SK-MEL-5 (cell line): ENCODE measurements at regions not wholly inside any gene's neighbourhood (a gene's known extent, or its start where the extent isn't known, plus 50 kb on each side); places are given as distances from the start of the nearest gene placed in this dataset.

Experiments
- DNase-seq: peaks from one replicate; pipeline ENCODE4 v3.0.0-alpha.2; 2016; ENCODE audit warnings: low read depth, low spot score
- in situ Hi-C: cut with HindIII; loops from 2 replicates; pipeline ENCODE4 v1.10.0; 2016; ENCODE audit warnings: low sequenced_read_pairs, high pct_unique_total_duplicates, low pct_unique_long_range_greater_than_20kb

- no peak for DNase-seq
- in situ Hi-C loops = no loop called here
Observed at GRCh38 chr5:124279146-124279876, 467.1 kb downstream of the ZNF608 start.

GRCh38 chr5:124278636-124279035 lies 467.8 kb downstream of the ZNF608 start:
- in situ Hi-C loops = no loop called here
- DNase-seq = no peak

GRCh38 chr5:124277767-124278545 lies 468.5 kb downstream of the ZNF608 start:
- in situ Hi-C loops = no loop called here

GRCh38 chr5:124276166-124276565 lies 470.3 kb downstream of the ZNF608 start:
- in situ Hi-C loops = no loop called here
- DNase-seq = no peak

More at GRCh38 chr5:124277767-124278545, 468.5 kb downstream of the ZNF608 start:
- DNase-seq = no peak

- DNase-seq = no peak
- in situ Hi-C loops = no loop called here
Observed at GRCh38 chr5:124274949-124275348, 471.5 kb downstream of the ZNF608 start.

GRCh38 chr5:124264499-124264898 lies 481.9 kb downstream of the ZNF608 start:
- in situ Hi-C loops = no loop called here
- DNase-seq = no peak

GRCh38 chr5:124263680-124264491 lies 482.6 kb downstream of the ZNF608 start:
- in situ Hi-C loops = no loop called here
- DNase-seq = no peak

- in situ Hi-C loops = no loop called here
- no peak for DNase-seq
Observed at GRCh38 chr5:124262991-124263571, 483.4 kb downstream of the ZNF608 start.

- in situ Hi-C loops = no loop called here
Observed at GRCh38 chr5:124262470-124262869, 484.0 kb downstream of the ZNF608 start.

GRCh38 chr5:124261848-124262247 lies 484.6 kb downstream of the ZNF608 start:
- in situ Hi-C loops = no loop called here
- no peak for DNase-seq

More at GRCh38 chr5:124262470-124262869, 484.0 kb downstream of the ZNF608 start:
- DNase-seq = no peak

- in situ Hi-C loops = no loop called here
- no peak for DNase-seq
Observed at GRCh38 chr5:124260921-124261515, 485.4 kb downstream of the ZNF608 start.

- no peak for DNase-seq
- in situ Hi-C loops = no loop called here
Observed at GRCh38 chr5:124259017-124259416, 487.4 kb downstream of the ZNF608 start.

- no peak for DNase-seq
- in situ Hi-C loops = no loop called here
Observed at GRCh38 chr5:124257048-124257447, 489.4 kb downstream of the ZNF608 start.

GRCh38 chr5:124253203-124253810 lies 493.1 kb downstream of the ZNF608 start:
- in situ Hi-C loops = no loop called here
- DNase-seq = no peak

GRCh38 chr5:124252747-124253146 lies 493.7 kb downstream of the ZNF608 start:
- no peak for DNase-seq
- in situ Hi-C loops = no loop called here

GRCh38 chr5:124252191-124252638 lies 494.2 kb downstream of the ZNF608 start:
- in situ Hi-C loops = no loop called here
- no peak for DNase-seq

GRCh38 chr5:124245276-124245675 lies 501.2 kb downstream of the ZNF608 start:
- in situ Hi-C loops = no loop called here
- no peak for DNase-seq
